T-helper 2 cell treated with Interferon-gamma antibody and Interleukin-4, amounts not matched to agents 5 μg/mL and 100 μg/mL, for 36 hours (primary cell): ENCODE measurements at regions not wholly inside any gene's neighbourhood (a gene's known extent, or its start where the extent isn't known, plus 50 kb on each side); places are given as distances from the start of the nearest gene placed in this dataset.

Experiments
- DNase-seq: peaks from one replicate; pipeline ENCODE4 v3.0.0; 2021; ENCODE audit warnings: low spot score
- H3K27ac Mint-ChIP-seq: one replicate; pipeline ENCODE4 v1.8.0; 2021; ENCODE audit warnings: mild to moderate bottlenecking, mixed read lengths
- H3K27me3 Mint-ChIP-seq: one replicate; pipeline ENCODE4 v1.8.0; 2021; ENCODE audit warnings: low read depth, mixed read lengths
- H3K36me3 Mint-ChIP-seq: one replicate; pipeline ENCODE4 v1.8.0; 2021; ENCODE audit warnings: low read depth, mixed read lengths
- H3K4me1 Mint-ChIP-seq: one replicate; pipeline ENCODE4 v1.8.0; 2021; ENCODE audit warnings: low read depth, mixed read lengths
- H3K4me3 Mint-ChIP-seq: one replicate; pipeline ENCODE4 v1.8.0; 2022; ENCODE audit warnings: mild to moderate bottlenecking, moderate library complexity, mixed read lengths
- H3K9me3 Mint-ChIP-seq: one replicate; pipeline ENCODE4 v1.8.0; 2021; ENCODE audit warnings: mixed read lengths

DNA sequence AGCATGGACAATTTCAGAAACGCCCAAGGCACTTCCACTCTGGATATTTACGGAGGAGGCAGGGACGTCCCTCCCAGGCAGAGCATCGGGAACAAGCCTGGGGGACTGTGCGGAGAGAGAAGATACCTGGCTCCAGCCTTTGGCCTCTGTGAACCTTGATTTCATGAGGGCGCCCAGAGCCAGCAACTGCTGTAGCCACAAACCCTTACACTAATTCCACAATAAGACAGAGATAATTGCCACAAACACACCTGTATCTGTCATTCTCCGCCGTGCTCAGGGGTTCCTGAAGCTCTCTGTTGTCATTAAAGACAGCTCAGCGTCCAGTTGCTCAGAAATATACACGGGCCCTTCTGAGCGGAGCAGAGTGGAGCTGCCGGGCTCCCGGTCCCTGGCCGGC, 1292.1 kb downstream of the TBC1D22A start:
- H3K4me3 Mint-ChIP-seq: no peak overlapping the region
- no peaks in the 10 kb centered on the region for H3K36me3 Mint-ChIP-seq
- no peaks in the 10 kb centered on the region for H3K4me1 Mint-ChIP-seq
- H3K27me3 Mint-ChIP-seq: no peaks in the 10 kb centered on the region
- DNase-seq: no peak
- H3K9me3 Mint-ChIP-seq: no peaks in the 10 kb centered on the region
- H3K27ac Mint-ChIP-seq: no peak overlapping the region

DNA sequence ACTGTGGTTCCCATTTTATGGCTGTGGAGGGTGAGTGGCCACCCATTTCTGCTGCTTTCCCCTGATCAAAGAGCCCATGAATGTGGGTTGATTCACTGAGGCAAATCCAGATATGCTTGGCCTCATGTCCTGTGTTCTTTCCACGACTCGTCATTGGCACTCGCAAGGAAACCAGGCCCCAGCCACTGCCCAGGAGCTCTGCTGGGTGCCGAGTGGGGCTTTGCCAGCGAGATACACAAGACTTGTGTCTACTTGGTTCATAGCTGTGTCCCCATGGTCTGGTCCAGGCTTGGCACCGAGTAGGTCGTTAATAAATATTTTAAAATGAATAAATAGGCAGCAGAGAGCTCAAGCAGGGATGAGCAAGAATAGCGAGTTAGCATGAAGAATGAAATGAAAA, 1291.5 kb downstream of the TBC1D22A start:
- H3K4me3 Mint-ChIP-seq: no peak overlapping the region
- DNase-seq: no peak
- H3K27ac Mint-ChIP-seq: no peak overlapping the region
- H3K36me3 Mint-ChIP-seq: no peaks in the 10 kb centered on the region
- no peaks in the 10 kb centered on the region for H3K9me3 Mint-ChIP-seq
- no peaks in the 10 kb centered on the region for H3K27me3 Mint-ChIP-seq
- H3K4me1 Mint-ChIP-seq: no peaks in the 10 kb centered on the region

DNA sequence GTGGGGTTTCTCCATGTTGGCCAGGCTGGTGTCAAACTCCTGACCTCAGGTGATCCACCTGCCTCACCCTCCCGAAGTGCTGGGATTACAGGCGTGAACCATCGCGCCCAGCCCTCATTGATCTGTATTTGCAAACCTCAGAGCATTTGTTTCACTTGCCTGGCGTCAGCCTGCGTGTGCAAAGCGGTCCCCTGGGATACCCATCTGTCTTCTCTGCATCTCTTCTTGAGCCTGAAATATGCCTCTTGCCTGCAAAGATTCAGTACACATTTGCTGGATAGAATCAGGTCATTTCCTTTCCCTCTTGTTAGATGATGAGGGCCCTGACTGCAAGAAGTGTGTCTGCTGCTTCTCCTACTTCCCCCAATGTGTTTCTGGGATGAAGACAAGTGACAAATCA, 1291.0 kb downstream of the TBC1D22A start:
- no peak overlapping the region for H3K4me3 Mint-ChIP-seq
- H3K36me3 Mint-ChIP-seq: no peaks in the 10 kb centered on the region
- DNase-seq: no peak
- no peak overlapping the region for H3K27ac Mint-ChIP-seq
- H3K4me1 Mint-ChIP-seq: no peaks in the 10 kb centered on the region
- H3K9me3 Mint-ChIP-seq: no peaks in the 10 kb centered on the region
- no peaks in the 10 kb centered on the region for H3K27me3 Mint-ChIP-seq

DNA sequence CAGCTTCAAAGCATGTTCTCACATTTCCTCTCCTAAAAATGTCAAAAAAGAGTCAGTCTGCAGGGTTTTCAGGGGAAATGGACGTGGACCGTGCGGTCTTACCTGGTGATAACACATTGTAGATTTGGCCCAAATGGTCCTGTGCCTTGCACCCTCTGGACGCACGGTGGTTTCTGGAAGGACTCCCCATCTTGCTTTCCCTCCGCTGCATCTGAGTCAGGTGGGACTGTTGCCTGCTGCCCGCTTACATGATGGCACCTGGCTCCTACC, 1290.1 kb downstream of the TBC1D22A start:
- Mint-ChIP-seq H3K4me3 (no peak overlapping the region), H3K27me3 (no peaks in the 10 kb centered on the region), H3K36me3 (no peaks in the 10 kb centered on the region), H3K27ac (no peak overlapping the region), H3K4me1 (no peaks in the 10 kb centered on the region), H3K9me3 (no peaks in the 10 kb centered on the region)
- DNase-seq: no peak

DNA sequence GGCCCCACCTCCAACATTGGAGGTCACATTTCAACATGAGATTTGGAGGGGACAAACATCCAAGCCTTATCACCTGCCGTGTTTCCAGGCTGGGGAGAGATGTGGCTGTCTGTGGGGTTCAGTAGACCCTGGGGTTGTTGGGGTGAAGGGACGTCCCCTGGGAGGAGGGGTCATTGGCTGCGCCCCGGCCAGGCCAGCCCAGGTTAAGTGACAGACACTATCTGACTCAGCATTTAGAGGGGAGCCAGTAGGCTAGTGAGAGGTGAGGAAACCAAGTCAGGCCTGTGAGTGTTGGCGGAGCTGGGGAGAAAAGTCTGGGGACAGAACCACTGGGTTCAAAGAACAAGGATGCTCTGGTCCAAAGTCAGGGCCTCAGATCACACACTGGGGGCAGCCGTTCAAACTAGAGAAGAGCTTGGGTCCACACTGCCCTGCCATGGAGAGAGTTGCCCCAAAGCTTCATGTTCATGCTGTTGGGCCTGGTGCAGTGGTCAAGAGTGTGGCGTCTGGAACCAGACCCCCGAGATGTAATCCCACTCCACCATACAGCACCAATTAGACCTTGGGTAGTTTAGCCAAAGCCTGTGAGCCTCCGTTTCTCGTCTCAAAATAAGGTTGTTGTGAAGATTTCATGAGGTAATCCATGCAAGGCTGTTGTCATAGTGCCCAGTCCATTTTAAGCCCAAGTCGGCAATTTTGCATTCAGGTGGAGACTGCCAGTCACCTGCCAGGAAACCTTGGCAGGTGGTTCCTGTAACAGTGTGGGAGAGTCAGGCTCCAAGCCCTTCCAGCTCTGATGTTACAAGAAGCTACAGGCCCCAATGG, 1289.6 kb downstream of the TBC1D22A start:
- no peaks in the 10 kb centered on the region for H3K36me3 Mint-ChIP-seq
- H3K4me3 Mint-ChIP-seq: no peak overlapping the region
- no peak for DNase-seq
- no peak overlapping the region for H3K27ac Mint-ChIP-seq
- H3K27me3 Mint-ChIP-seq: no peaks in the 10 kb centered on the region
- no peaks in the 10 kb centered on the region for H3K4me1 Mint-ChIP-seq
- H3K9me3 Mint-ChIP-seq: no peaks in the 10 kb centered on the region

- Mint-ChIP-seq H3K4me3 (no peak overlapping the region), H3K4me1 (no peaks in the 10 kb centered on the region), H3K9me3 (no peaks in the 10 kb centered on the region), H3K36me3 (no peaks in the 10 kb centered on the region), H3K27me3 (no peaks in the 10 kb centered on the region), H3K27ac (no peak overlapping the region)
- no peak for DNase-seq
Measured at GRCh38 chr22:48050836-48051235, 1288.4 kb downstream of the TBC1D22A start.

DNA sequence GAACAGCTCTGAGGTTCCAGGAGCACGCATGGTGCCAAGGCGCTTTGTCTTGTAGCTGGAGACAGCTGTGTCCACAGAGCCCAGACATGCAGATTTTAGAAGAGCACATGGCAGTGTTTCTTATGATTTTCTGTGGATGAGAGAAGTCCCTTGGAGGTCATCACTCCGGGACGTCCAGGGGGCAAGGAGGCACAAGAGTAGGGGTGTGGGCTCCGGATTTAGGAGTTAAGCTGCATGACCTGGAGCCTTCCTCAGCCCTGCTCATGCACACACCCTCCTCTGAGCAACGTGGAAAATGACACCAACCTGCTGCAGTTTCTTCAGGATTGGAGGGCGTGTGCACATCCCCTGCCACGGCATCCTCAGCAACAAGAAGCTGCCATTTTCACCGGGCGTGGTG, 1286.7 kb downstream of the TBC1D22A start:
- no peaks in the 10 kb centered on the region for H3K9me3 Mint-ChIP-seq
- no peaks in the 10 kb centered on the region for H3K4me1 Mint-ChIP-seq
- H3K4me3 Mint-ChIP-seq: no peak overlapping the region
- no peak overlapping the region for H3K27ac Mint-ChIP-seq
- no peaks in the 10 kb centered on the region for H3K36me3 Mint-ChIP-seq
- DNase-seq: no peak
- H3K27me3 Mint-ChIP-seq: peaks cover 5% of the 10 kb centered on the region

DNA sequence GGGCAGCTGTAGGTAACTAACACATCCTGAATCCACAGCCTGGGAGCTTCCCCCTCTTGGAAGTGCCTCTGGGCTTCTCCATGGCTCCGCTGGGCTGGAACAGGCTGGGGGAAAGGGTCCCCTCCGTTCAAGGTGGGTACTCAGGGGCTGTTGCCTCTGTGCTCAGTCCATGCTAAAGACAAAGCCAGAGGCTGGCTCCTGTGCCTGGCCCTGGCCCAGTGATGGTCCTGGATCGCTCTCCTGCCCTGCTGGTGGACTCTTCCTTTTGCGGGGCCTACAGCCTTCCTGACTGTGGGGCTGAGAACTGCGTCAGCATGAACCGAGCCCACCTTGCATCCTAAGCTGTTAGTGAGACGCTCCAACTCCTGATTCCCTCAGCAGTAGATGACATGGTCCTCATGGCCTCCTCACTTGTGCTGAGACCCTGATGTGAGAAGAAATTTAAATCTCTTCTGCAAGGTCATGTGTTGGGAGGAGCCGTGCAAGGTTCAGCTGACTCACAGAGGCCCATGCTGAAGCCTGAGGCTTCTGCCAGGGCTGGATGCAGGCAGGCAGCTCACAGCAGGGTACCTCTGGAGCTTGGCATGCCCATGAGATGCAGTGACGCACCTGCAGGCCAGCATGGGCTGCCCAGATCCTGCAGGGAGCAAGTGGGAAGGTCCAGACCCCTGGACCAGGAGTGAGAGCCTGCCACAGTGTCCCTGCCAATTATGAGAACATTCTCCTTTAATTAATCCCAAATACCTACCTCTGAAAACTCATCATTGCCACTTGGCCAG, 1285.5 kb downstream of the TBC1D22A start:
- Mint-ChIP-seq H3K36me3 (no peaks in the 10 kb centered on the region), H3K4me3 (no peak overlapping the region), H3K27ac (no peak overlapping the region), H3K4me1 (no peaks in the 10 kb centered on the region), H3K27me3 (peaks cover 5% of the 10 kb centered on the region), H3K9me3 (no peaks in the 10 kb centered on the region)
- DNase-seq: no peak

- no peaks in the 10 kb centered on the region for H3K4me1 Mint-ChIP-seq
- no peak overlapping the region for H3K27ac Mint-ChIP-seq
- H3K4me3 Mint-ChIP-seq: no peak overlapping the region
- no peak for DNase-seq
- H3K27me3 Mint-ChIP-seq: peaks cover 5% of the 10 kb centered on the region
- H3K36me3 Mint-ChIP-seq: no peaks in the 10 kb centered on the region
- no peaks in the 10 kb centered on the region for H3K9me3 Mint-ChIP-seq
Measured at GRCh38 chr22:48045369-48045768, 1282.9 kb downstream of the TBC1D22A start.

GRCh38 chr22:48044487-48045060, 1282.1 kb downstream of the TBC1D22A start:
- Mint-ChIP-seq H3K9me3 (no peaks in the 10 kb centered on the region), H3K27ac (no peak overlapping the region), H3K27me3 (peaks cover 5% of the 10 kb centered on the region), H3K4me1 (no peaks in the 10 kb centered on the region), H3K4me3 (no peak overlapping the region), H3K36me3 (no peaks in the 10 kb centered on the region)
- DNase-seq: no peak

DNA sequence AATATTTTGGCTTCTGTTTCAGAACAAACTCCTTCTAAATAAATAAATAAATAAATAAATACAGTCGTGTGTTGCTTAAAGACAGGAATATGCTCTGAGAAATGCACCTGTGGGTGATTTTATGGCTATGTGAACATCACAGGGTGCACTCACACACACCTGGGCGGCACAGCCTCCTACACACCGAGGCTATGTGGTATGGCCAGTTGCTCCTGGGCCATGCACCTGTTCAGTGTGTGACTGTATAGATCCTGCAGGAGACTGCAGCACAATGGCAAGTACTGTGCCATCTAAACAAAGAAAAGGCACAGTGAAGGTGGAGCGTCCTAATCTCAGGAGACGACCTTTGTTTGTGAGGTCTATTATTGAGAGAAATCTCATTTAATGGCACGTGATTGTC, 1281.1 kb downstream of the TBC1D22A start:
- no peak for DNase-seq
- Mint-ChIP-seq H3K4me3 (no peak overlapping the region), H3K27ac (no peak overlapping the region), H3K9me3 (no peaks in the 10 kb centered on the region), H3K4me1 (no peaks in the 10 kb centered on the region), H3K36me3 (no peaks in the 10 kb centered on the region), H3K27me3 (peaks cover 5% of the 10 kb centered on the region)

DNA sequence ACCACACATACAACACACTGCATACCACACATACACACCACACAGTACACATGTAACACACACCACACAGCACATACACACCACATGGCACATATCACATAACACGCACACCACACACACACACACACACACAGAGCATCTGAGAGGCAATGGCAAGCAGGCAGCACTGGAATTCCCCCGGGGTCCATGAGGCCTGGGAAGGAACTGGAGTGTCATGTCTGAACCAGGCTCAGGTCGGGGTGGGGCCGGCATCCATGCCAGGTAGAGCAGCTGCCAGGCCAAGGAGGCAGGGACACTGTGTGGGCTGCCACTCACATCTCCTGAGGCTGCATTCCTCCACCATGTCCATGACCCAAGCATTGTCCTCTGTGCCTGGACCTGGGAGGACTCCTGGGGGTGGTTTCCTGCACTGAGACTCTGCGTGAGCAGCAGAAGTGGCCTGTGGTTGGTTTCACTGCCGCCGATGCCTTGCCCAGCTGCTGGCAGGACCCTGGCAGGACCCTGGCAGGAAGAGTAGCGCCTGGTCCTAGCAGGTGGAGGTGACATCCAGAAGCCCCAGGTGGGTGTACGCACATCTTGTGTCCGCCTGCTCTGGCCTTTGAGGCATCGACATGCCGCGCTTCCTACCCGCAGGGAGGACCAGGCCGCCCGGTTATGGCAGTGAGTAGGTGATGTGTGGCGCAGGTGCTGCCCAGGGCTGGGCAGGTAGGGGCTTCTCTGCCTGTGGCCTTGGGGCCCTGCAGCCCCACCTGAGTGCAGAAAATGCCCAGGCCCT, 1280.4 kb downstream of the TBC1D22A start:
- H3K9me3 Mint-ChIP-seq: no peaks in the 10 kb centered on the region
- no peaks in the 10 kb centered on the region for H3K36me3 Mint-ChIP-seq
- no peak overlapping the region for H3K4me3 Mint-ChIP-seq
- peaks cover 7% of the 10 kb centered on the region for H3K27me3 Mint-ChIP-seq
- no peak overlapping the region for H3K27ac Mint-ChIP-seq
- no peak for DNase-seq
- no peaks in the 10 kb centered on the region for H3K4me1 Mint-ChIP-seq

DNA sequence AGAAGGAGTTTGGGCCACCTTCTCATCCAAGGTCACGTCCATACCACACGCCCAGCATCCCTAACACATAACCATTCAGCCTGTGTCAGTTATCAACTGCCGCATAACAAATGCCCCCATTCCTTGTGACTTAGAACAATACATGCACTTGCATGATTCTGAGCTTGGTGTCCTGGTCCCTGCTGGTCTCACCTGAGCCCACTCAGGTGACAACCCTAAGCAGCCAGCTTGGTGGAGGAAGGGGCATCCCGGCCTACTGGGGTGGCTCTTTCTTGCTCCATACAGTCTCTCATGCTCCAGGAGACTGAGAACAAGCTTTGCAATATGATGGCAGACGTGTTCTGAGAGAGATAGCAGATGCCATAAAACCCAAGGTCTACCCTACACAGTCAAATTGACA, 1276.9 kb downstream of the TBC1D22A start:
- Mint-ChIP-seq H3K4me3 (no peak overlapping the region), H3K9me3 (no peaks in the 10 kb centered on the region), H3K27ac (no peak overlapping the region), H3K36me3 (no peaks in the 10 kb centered on the region), H3K27me3 (peaks cover 2% of the 10 kb centered on the region), H3K4me1 (no peaks in the 10 kb centered on the region)
- no peak for DNase-seq

- no peak overlapping the region for H3K4me3 Mint-ChIP-seq
- no peaks in the 10 kb centered on the region for H3K9me3 Mint-ChIP-seq
- no peaks in the 10 kb centered on the region for H3K36me3 Mint-ChIP-seq
- H3K4me1 Mint-ChIP-seq: no peaks in the 10 kb centered on the region
- peaks cover 2% of the 10 kb centered on the region for H3K27me3 Mint-ChIP-seq
- DNase-seq: no peak
- H3K27ac Mint-ChIP-seq: no peak overlapping the region
Measured at GRCh38 chr22:48037618-48038017, 1275.2 kb downstream of the TBC1D22A start.
